Activated T-helper 1 cell treated with anti-CD3 and anti-CD28 coated beads, Interleukin-2, amount 50 U/mL, for 16 hours (primary cell): ENCODE measurements at regions not wholly inside any gene's neighbourhood (a gene's known extent, or its start where the extent isn't known, plus 50 kb on each side); places are given as distances from the start of the nearest gene placed in this dataset.

Experiments
- DNase-seq, 2 donors: peaks; one replicate each; pipeline ENCODE4 v3.0.0-alpha.2; 2020; ENCODE audit warnings: low read depth in 1 of 2, low spot score in 1 of 2

DNA sequence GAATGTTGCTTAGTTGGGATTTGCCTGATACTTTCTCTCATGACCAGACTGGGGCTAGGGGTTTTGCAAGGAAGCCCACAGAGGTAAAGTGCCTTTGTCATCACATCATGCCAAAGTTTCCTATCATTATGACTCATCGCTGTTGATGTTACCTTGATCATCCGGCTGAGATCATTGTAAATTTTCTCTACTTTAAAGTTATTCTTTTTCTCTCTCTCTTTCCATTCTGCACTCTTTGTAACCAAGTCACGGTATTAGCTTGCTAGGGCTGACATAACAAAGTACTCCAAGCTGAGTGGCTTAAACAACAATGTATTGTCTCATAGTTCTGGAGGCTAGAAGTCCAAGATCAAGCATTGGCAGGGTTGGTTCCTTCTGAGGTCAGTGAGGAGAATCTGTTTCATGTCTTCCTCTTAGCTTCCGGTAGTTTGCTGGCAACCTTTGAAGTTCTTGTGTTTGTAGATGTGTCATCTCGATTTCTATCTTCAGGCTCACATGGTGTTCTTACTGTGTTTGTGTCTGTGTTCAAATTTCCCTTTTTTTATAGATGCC, 113.0 kb downstream of the DTHD1 start:
- peak in 1 of 2 donors; percentile 5 for DNase-seq

DNA sequence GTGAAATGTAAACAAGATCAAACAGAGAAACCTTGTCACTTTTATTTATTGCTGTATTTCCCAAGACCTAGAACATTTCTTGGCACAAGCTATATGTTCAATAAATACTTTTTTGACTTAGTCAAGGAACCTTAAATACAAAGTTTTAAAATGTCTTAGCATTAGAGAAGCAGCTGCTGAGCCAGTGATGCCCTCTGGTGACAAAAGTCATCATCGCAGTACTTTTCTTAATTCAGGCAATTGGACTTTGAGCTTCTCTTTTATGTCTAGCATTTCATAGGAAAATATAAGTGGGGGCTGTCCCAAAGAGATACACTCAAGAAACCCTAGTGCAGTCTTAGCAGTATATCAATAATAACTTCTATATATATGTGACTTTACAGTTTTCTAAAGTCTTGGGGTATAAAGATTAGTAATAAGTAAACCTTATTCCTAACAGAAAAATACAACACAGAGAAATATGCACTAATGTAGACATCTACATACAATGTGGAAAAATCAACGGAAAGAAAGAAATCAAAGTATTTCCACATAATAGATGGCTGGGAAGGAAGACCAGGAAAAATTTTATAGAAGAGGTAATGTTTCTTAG, 118.4 kb downstream of the DTHD1 start:
- peak in 1 of 2 donors; percentile 9 for DNase-seq

DNA sequence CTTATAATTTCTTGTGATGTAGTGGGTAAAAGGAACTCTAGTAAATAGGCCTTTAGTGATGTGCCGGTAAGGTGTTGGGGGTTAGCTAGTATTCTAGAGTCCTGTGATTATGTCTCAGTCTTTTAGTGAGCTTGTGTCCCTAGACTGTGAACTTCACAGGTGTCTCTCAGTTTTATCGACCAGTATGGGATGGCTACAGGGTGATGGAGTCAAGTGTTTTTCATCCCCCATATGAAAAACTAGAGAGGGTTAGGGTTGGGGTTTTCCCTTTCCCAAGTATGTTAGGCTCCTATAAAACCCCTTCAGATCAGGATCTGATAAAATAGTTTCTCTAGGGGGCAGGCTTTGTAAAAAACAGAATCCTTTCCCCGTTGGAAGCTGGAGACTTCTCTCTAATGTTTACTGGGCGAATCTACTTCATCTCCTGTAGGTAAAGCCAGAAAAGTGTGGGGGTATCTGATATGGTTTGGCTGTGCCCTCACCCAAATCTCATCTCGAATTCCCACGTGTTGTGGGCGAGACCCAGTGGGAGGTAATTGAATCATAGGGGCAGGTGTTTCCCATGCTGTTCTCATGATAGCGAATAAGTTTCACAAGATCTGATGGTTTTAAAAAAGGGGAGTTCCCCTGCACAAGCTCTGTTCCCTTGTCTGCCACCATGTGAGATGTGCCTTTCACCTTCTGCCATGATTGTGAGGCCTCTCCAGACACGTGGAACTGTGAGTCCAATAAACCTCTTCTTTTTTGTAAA, 120.8 kb downstream of the DTHD1 start:
- DNase-seq = no peak

DNA sequence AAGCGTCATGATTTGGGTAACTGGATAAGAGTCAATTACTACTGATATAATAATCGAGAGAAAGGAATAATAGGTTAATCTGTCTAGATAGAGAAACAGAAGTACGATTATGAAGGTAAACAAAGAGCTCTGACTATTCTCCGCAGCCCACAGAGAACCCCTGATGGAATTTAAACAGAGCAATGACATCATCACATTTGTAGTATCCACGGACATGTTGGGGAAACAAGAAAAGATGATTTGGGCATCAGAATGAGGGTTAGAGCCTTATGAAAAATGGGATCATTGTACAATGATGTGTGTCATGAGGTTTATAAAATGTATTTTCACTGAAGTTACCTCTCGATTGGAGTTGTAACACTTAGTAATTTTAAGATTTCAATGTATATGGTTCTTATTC, 129.9 kb downstream of the DTHD1 start:
- no peak for DNase-seq

DNA sequence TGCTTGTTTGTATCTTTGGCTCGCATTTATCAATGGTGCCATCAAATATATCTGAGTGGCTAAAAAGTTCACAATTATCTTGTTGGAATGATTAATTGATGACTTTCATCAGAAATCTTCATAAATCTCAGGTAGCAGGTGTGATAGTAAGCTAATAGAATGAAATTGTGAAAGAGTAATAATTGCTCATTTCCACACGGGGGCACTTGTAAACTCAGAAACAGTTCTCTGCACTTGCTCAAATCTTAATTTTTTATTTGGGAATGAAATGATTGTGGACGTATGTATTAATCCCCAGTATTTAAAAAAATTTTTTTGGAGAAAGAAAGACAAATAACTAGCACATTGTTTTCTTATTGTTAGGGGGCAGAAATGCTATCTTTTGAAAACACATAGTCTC, 132.8 kb downstream of the DTHD1 start:
- DNase-seq = no peak

DNA sequence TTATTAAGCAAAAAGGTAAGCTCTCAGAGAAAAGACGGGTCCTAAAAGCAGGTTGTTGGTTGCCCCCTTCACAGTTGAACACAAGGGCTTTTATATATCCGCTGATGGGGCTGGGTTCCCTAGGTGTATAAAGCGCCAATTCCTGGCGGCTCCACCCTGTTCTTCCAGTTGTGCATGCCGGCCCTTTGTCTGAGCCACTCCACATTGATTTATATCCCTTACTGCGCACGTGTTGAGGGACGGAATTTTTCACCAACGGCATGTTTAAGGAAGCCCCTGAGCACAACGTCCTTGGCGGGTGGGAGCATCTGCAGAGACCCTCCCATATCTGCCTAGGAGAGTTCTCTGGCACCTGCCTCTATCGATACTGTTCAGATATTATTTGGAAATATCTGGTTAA, 135.7 kb downstream of the DTHD1 start:
- DNase-seq = no peak

DNA sequence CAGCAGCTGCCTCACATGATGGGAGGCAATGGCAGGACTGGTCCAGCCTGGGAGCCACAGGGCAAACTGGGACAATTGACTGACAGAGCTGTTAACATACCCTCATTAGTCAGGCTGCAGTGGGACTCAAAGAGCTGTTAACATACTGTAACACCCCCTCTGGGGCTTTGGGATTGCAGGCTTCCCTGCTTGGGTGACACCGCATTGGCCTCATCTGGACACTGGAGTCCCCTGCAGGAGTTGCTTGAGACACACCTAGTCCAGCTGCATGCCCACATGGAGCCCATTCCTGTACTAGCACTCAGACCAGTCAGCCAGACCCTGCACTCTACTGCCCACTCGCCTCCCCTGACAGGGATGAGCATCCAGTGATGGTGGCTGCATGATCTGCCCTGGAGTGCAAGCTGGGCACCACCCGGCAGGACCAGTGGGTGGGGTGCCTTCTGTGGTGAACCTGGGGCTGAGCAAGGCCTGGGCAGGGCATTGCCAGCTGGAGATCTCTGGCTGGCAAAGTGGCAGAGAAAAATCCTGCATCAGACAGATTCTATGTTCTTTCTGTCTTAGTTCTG, 138.8 kb downstream of the DTHD1 start:
- no peak for DNase-seq

DNA sequence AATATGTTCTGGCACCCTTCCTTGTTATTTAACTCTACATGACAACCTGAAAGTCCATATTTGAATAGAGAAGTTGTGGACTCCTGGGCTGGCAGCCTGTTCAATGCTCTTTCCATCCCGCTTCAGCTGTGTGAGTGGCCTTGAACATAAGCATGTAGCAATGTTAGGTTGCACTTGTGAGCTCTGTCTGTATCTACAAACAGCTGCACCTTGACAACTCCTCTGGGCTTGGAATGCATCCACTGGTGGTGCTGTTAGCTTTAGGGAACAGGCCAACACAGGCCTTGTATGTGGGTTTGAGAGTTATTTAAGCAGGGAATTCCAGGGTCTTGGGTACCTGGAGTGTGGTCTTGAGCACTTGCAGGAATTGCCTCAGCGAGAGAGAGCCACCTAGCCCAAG, 141.2 kb downstream of the DTHD1 start:
- no peak for DNase-seq

DNA sequence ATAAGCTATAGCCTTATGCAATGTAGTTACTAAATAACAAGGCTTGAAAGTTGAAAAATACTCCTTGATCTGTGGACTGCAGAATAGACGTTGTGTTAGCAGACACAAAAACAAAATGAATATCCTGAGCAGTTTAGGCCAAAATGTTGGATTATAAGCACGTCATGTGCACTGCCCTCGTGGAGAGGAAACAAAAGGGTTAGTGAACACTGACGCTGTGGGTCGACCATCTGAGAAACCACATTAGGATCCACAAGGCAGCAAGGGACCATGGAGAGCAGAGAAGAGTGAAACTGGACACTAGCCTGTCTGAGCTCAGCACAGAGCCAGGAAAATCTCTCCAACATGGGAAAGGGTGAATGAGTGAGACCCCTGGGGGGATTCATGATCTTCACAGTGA, 145.3 kb downstream of the DTHD1 start:
- no peak for DNase-seq

DNA sequence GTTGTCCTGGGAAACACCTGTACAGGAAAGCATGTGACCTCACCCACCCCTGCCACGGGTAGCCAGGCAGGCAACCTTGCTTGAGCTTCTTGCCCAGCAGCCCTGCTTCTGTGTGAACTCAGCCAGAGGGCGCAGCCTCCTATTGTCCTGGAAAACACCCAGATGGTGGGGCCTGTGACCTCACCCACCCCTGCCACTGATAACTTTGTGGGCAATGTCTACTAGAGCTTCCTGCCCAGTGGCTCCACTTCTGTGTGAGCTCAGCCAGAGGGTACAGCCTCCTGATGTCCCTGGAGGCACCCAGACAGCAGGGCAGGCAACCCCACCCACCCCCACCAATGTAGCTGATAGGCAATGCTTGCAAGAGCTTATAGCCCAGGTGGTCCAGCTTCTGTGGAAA, 146.3 kb downstream of the DTHD1 start:
- DNase-seq = no peak

DNA sequence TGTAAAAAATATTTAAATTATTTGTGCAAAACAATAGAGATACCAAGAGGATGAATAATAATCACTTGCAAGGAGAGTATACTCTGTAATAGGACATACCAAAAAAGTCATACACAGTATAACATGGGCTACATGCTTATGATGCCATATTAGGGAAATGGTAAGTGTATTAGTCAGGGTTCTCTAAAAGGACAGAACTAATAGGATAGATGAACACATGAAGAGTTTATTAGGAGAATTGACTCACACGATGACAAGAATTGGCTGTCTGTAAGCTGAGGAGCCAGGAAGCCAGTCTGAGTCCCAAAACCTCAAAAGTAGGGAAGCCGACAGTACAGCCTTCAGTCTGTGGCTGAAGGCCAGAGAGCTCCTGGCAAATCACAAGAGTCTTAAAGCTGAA, 151.2 kb downstream of the DTHD1 start:
- DNase-seq = no peak

DNA sequence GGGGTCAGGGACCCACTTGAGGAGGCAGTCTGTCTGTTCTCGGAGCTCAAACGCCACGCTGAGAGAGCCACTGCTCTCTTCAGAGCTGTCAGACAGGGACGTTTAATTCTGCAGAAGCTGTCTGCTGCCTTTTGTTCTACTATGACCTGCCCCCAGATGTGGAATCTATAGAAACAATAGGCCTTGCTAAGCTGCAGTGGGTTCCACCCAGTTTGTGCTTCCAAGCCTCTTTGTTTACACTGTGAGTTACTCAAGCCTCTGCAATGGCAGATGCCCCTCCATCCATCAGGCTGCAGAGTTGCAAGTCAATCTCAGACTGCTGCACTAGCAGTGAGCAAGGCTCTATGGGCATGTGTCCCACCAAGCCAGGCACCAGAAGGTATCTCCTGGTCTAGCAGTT, 158.1 kb downstream of the DTHD1 start:
- DNase-seq = no peak

DNA sequence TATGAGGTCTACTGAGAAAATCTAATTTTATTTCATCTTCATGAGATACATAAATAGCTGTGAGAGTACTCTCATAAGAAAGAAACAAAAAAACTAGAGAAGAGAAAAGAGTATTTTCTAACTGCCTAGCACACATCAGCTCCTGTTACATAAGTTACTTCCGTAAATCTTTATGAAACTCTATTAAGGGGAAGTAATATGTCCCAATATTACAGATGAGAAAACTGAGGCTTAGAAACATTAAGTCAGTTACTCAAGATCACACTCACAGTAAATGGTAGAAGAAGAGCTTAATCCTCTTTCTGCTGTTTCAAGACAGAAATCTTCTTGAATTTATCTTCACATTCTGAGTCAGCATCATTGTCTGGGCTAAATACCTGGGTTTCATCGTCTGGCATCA, 164.1 kb downstream of the DTHD1 start:
- DNase-seq = no peak

DNA sequence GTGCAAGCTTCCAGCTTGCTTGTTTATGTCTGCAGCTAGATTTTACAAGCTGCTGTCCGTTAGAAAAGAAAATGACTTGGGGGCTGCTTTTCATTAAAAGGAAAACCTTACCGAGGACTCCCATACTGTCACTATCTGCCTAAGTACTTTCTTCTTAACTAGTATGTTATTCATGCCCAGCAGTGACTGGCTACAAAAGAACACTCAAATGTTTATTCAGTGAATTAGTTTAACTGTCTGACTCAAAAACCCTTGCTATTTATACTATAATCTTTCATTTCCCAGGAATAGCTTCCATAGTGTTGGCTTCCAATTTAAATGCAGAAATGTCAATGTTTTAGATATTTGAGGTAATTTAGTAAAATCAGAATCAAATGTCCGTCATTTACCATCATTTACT, 164.9 kb downstream of the DTHD1 start:
- DNase-seq = no peak

DNA sequence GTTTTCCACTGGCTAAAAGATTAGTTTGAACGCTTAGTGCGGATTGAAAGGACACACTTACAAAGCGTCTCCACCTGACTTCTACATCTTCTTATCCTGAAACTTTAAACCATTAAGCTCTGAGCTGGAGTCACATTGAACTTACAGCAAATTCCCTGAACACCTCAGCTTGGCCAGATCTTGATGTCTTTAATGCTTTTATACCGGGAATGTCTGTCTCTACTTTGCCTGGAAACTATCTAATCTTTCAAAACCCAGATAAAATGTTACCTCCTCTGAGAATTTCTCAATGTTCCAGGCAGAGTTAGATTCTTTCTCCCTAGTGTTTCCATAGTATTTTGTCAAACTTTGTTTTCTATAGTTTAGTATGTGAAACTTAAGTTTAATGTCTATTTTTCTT, 179.9 kb downstream of the DTHD1 start:
- DNase-seq = no peak

DNA sequence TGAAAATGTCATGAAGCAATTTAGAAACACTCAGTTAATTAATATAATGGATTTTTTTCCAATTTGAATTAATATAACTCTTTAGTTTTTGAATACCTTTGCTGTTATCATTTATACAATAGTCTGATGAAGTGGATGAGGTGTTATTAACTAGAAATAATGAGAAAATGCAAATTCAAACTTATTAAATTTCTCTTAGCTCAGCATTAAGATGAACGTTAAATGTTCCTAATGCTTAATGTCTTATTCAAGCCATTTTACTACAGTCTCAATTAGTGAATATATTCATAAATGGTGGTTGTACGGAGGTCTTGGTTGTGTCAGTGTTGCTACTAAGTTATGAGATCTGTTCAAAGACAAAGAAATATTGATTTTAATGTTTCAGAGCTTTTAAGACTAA, 186.3 kb downstream of the DTHD1 start:
- no peak for DNase-seq

DNA sequence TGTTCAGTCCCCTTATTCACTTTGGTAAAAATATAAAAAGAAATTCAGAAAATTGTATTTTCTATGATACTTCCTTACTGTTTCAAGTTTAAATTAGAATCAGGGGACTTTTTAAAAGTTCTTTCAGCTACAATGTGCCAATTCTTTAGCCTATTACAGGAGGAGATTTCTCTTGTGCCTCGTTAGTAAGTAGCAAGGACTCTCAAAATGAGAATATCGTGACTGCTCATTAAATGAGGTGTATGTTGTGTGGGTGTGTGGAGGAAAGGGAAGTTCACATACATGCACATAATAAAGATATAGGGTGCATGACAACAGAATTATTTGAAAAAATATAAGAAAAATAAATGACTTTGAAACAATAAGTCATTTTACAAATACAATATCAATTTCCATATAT, 190.5 kb downstream of the DTHD1 start:
- no peak for DNase-seq

DNA sequence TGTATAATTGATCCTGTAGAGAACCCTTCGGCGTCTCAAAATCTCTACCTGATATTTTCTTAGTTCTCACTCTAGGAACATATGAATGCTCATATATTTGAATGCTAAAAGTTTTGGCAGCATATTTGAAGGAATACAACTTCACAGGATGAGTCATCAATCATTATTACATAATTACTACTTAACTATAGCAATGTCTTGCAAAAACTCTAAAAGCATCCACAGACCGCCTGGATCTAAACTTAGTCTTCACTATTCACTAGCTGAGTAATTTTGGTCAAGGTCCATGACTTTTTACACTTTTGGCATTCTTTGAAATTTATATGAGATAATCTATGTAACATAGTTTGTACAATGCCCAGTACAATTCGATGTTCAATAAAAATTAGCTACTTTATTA, 194.7 kb downstream of the DTHD1 start:
- no peak for DNase-seq

DNA sequence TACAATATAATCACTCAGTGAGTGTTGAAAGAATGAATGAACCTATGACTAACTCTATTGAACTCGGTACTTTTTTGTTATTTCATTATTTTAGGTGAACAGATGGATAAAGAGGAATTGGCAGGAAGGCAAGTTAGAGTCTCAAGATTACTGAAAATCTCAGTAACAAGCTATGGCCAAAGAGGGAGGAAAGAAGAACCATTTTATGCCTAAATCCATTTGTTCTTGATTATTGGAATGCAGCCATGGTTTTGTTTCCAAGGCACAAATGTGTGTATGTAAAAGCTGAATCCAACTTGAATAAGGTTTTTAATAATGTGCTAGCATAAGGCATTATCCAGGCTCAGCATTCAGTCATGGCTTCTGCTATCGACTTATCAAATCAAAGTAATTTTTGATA, 196.4 kb downstream of the DTHD1 start:
- DNase-seq = no peak

DNA sequence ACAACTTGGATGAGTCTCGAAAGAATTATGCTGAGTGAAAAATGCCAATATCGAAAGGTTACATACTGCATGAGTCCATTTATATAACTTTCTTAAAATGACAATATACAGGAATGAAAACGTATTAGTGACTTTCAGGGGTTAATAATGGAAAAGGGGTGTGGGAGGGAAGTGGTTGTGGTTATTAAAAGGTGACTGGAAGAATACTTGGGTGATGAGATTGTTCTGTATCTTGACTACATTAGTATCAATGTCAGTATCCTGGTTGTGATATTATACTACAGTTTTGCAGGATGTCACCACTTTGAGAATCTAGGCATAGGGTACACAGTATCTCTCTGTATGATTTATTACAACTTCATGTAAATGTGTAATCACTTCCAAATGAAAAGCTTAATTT, 204.5 kb downstream of the DTHD1 start:
- DNase-seq = no peak

DNA sequence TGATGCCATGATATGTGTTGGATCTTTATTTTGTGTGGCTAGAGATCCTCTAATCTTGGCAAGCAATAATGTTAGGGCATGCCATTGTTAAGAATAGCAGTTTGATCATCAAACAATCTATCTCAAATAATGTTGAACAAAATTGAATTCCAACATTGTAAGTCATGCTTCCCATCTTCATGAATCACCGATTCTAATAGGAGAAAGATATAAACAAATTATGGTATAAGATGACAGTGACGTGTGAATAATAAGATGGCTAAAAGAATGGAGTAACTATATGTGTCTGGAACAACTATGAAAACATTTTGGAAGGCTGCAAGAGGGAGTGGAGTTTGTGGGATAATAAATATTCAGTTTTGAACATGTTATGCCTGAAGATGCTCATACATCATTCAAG, 208.4 kb downstream of the DTHD1 start:
- no peak for DNase-seq

DNA sequence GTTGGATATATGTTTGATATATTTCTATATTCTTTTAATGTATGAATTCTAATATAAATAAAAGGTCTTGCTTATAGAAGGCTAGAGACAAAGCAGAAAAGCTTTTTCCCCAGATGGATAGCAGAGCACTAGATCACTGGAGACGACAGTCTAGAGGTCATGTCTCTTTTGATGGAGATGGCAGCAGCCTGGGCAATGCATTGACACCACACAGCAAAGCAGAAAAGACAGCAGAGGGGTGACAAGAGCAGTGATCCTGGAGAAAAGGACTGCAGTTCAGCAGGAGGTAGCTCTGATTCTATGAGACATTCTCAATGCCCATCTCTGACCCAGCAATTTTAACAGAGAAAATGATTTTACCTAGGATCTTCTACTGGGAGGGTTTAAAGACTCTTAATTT, 210.6 kb downstream of the DTHD1 start:
- no peak for DNase-seq

DNA sequence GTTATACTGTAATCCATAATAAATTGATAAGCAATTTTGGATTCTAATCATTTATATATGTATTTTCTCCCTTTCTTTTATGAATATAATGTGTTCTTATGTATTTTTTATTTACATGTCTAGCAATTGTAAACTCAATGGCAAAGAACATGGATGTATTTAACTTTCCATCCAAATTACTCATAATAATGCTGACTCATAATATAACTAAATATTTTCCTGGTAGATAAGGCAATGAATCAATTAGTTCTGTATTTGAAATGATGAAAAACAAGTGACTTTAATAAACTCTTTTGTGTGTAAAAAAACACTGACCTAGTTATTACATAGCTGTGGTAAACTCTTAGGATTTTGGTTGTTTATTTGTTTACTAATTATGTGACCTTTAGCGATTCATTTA, 211.2 kb downstream of the DTHD1 start:
- no peak for DNase-seq
